Stimulated activated CD8-positive, alpha-beta memory T cell treated with anti-CD3 and anti-CD28 coated beads, Interleukin-12 subunit alpha, Interleukin-12 subunit beta, amount 100 ng/mL, for 4 hours (primary cell): ENCODE measurements at regions not wholly inside any gene's neighbourhood (a gene's known extent, or its start where the extent isn't known, plus 50 kb on each side); places are given as distances from the start of the nearest gene placed in this dataset.
"Not testable (repeated sequence)": the region's sequence is repeated elsewhere in the genome, so short reads cannot be mapped to it uniquely, and the experiment has no call there.

Experiments used
- DNase-seq: peaks from one replicate; pipeline ENCODE4 v3.0.0-alpha.2; 2020; ENCODE audit warnings: low read depth

DNA sequence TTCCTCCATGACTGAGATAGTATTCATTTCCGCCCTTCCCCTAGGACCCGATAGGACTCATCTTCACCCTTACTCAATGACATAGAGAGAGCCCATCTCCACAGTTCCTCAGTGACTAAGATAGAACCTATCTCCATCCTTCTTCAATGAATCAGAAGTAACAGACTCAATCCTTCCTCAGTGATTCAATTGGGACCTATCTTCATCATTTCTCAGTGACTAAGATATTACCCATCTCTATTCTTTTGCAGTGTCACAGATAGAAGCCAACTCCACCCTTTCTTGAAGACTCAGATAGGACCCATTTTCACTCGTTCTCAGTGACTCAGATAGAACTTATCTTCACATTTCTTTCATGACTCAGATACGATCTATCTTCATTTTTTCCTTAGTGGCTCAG, 164.6 kb downstream of the FBXO4 start:
- DNase-seq, result no peak

DNA sequence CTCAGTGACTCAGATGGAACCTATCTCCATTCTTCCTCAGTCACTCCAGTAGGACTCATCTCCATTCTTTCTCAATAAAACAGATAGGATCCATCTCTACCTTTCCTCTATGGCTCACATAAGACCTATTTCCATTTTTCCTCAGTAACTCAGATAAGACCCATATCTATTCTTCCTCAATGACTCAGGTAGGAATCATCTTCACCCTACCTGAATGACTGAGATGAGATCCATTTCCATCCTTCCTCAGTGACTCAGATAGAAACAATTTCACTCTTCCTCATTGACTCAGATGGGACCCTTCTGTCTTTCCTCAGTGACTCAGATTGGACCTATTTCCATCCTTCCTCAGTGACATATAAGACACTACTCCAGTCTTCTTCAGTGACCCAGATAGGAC, 165.1 kb downstream of the FBXO4 start:
- no peak for DNase-seq

DNA sequence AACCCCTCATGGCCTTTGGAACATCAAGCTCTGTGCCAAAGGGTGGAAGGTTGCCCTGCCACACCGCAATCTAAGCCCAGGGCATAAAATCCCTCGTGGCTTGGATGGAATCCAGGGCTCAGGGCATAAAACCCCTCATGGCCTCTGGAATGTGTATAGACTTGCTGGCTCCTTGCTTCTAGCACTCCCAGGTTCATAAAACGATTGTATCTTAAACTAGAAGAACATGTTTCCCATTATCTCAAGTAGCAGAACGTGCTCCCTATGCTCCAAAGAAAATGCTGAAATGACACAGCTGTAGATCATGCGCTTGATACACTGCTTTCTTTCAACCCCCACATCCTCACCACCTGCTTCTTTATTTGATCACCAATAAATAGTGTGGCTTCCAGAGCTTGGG, 174.8 kb downstream of the FBXO4 start:
- DNase-seq, result not testable (repeated sequence)

DNA sequence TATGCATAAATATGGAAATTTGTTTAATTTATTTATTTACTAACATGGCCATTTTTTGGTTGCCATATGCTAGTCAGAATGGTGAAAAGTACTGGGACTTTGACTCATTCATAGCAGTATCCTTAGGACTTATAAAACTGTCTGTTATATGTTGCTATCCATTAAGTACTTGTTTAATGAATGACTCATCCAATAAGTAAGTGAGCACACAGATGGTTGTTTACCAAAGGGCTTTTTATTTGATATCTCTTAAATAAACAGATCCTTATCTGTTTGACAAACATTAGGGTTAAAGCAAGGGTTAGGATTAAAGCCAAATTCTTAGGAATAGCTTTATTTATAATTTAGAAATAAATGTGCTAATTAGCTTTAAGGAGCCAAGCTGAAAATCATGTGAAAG, 183.4 kb downstream of the FBXO4 start:
- no peak for DNase-seq

DNA sequence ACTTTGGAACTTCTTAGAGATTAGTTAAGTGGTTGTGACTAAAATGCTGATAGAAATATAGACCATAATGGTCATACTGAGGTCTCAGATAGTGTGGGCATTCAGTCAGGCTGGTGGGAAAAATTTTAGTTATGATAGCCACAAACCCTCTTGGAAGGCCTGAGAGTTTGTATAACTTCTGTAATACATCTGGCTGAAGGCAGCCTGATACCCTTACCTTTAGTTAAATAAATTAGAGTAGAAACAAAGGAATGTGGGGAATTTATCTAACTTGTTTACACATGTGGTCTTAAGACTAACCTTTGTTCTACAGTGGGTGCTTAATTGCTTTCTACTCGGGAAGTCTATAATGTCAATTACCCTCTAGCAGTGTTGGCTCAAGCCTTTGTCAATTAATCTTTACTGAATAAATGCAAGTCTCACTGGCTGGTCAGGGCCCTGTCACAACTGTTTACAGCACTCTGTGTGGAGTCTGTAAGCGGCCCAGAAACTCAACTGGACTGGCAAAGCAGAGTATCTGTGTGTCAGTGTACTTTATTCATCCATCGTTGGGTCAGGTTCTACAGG, 184.0 kb downstream of the FBXO4 start:
- DNase-seq, result no peak

DNA sequence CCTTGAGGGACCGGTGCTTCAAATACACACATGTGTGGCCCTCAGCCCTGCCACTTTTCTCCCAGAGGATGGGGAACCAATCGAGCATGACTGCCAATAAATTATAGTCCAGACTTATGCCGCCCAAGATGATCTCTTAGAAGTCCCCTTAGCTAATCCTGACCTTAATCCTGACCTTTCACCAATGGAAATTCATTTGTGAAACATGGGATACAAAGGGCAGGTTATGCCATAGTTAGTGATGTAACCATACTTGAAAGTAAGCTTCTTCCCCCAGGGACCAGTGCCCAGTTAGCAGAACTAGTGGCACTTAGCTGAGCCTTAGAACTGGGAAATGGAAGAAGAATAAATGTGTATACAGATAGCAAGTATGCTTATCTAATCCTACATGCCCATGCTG, 190.6 kb downstream of the FBXO4 start:
- DNase-seq, result not testable (repeated sequence)

DNA sequence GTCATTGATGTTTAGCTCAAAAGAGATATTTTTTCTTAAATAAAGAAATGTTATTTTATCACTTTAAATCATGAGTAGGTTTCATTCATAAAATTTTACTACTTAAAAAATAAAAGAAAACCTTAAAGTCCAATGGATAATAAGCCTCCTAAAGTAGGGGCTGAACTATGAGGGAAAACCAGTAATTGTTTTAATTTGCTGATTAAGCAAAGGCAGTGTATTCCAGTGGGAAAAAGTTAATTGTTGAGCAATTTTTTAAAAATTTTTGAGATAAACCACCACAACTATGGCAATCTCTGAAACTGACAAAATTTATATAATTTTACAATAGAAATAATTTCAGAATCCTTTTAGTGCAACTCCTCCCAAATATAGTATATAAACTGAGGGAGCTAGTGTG, 195.0 kb downstream of the FBXO4 start:
- DNase-seq, result no peak

DNA sequence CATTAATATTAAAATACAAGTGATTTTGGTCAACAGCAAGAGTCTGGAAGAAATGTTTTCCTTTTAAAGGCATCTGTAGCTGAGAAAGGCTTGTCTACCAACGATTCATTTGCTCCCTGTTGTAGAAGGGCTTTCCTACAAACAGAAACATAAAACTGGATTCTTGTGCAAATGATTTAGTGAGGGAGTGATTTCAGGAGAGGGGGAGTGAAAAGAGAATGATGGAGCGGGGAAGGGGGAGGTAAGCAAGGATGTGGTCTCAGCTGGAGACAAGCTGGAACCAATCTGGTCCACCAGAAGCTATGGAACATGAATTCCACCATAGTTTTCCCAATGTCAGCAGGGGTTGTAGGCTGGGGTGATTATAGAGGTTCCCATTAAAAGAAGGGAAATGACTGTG, 196.3 kb downstream of the FBXO4 start:
- DNase-seq, result no peak

DNA sequence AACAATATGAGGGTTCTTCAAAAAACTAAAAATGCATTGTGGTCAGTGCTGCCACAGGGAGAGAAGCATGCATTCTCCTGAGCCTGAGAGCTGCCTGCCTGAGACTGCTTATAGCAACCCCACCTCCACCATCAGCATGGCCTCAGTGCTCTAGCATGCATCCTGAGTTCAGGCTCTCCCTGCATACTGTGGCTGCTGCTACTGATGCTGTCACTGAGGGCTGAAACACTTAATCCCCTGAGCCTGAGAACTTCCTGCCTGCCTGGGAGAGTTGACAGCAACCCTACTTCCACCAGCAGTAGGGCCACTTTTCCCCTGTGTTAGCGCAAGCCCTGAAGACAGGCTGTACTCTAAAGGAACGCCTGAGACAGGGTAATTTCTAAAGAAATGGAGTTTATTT, 206.0 kb downstream of the FBXO4 start:
- DNase-seq, result no peak

DNA sequence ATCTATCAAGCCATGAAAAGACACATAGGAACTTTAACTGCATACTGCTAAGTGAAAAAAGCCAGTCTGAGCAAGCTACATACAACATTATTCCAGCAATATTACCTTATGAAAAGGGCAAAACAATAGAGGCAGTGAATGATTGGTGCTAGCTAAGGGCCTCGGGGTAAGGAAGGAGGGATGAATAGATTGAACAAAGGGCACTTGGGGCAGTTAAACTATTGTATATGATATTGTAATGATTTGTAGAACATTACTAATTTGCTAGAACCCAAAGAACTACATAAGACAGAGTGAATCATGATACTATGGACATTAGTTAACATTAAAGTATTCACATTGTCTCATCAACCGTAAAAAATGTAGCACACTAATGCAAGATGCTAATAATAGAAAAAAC, 218.3 kb downstream of the FBXO4 start:
- DNase-seq, result no peak

DNA sequence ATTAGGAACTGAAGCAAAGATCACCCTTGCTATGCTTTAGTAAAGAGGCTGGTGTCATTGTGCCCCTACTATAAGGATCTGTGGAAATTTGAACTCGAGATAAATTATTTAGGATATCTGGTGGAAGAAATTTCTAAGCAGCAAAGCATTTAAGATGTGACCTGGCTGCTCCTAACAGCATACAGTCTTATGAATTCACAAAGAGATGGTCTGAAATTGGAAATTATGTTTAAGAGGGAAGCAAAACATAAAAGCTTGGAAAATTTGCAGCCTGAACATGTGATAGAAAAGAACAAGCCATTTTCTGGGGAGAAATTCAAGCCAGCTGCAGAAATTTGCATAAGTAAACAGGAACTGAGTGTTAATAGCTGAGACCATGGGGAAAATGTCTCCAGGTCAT, 223.7 kb downstream of the FBXO4 start:
- DNase-seq, result no peak

DNA sequence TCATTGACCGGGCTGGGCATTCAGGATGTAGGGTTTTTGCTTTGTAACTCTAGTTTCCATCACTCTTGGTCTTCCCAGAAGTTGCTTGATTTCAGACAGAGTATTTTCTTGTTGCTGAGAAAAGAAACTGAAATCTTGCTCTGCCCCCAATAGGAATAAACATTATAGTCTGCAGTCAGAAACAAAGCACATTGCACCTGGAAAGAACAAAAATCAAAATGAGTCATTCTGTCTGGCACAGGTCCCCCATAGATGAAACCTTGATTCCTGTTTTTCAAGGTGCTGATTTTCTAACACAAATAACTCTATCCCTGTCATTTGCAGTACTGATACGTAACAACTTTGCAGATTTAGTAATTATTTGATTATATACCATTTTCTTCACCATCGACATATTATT, 232.1 kb downstream of the FBXO4 start:
- DNase-seq, result no peak

DNA sequence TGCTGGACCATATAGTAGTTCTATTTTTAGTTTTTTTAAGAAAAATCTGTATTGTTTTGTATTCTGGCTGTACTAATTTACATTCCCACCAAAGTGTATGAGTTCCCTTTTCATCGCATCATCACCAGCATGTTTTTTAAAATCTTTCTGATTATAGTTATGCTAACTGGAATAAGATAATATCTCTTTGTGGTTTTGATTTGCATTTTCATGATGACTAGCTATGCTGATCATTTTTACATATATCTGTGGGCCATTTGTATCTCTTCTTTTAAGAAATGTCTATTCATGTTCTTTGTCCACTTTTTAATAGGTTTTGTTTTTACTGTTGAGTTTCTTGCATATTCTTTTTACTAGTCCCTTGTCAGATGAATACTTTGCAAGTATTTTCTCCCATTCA, 238.0 kb downstream of the FBXO4 start:
- DNase-seq, result no peak

DNA sequence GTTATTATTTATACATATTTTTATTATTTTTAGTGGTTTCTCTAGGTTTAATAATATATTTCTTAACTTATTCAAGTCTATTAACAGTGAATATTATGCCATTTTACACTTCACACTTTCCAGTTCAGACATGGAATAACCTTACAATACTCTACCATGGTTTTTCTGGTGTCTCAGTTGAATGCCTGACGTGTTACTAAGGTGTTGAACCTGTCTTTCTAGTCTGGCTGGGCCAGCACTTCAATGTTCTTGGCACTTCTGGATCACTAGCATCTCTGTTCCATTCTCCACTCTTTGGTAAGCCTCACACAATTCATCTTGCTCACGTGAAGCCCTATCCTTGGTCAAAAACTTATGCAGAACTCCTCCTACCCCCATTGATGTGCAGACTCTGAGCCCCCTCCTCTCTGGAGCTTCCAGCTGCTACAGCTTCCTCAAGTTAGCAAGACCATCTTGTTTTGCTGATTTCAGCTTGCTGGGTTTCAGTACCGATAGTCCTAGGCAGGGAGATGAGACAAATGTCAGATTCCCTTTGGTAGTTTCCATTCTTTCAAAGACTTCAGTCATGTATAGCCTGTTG, 243.1 kb downstream of the FBXO4 start:
- no peak for DNase-seq

DNA sequence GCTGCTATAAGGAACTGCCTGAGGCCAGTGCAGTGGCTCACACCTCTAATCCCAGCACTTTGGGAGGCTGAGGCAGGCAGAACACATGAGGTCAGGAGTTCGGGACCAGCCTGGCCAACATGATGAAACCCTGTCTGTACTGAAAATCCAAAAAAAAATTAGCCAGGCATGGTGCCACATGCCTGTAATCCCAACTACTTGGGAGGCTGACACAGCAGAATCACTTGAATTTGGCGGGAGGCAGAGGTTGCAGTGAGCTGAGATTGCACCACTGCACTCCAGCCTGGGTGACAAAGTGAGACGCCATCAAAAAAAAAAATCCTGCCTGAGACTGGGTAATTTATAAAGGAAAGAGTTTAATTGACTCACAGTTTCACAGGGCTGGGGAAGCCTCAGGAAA, 247.1 kb upstream of the GHR start:
- DNase-seq, result not testable (repeated sequence)

DNA sequence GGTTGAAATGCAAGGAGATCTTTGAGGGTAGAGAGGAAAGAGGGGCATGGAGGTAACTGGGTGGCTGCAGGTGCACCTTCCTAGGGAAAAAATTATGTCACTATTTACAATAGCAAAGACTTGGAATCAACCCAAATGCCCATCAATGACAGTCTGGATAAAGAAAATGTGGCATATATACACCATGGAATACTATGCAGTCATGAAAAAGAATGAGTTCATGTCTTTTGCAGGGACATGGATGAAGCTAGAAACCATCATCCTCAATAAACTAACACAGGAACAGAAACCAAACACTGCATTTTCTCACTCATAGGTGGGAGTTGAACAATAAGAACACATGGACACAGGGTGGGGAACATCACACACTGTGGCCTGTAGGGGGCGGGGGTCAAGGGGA, 243.4 kb upstream of the GHR start:
- not testable (repeated sequence) for DNase-seq

DNA sequence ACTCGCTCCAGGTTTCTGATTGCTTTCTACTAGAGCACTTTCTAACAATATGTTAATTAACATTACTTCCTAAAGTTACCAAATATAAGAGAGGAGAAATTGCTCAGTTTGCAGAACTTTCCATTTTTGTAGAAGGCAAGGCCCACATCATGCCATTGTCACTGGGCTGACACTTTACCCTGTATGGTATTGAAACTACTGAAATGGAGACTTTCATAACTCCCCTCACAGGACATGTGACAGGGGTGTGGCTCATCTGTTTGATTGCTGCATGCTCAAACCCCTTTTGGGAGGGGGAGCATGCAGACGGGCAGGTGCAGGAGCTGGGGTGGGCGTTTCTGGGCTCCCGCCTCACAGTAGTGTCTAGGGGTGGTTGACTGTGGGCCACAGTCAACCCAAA, 206.3 kb upstream of the GHR start:
- no peak for DNase-seq

DNA sequence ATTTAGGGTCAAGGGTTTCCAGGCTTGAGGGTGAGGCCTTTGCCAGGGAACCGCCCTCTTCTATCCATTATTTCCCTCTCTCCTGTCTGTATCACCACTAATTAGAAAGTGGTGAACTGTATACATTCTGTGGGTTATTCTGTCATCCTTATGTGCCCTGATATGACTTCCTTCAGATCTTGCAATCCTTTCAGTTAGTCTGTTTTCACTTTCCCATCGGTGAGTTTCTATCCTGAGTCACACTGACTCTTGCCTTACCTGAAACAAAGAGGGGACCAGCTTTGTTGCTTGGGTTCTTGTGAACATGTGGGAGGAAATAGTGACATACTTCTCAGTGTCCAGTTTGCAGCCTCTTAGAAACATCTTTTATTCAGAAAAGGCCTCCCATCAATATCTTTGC, 205.4 kb upstream of the GHR start:
- no peak for DNase-seq

DNA sequence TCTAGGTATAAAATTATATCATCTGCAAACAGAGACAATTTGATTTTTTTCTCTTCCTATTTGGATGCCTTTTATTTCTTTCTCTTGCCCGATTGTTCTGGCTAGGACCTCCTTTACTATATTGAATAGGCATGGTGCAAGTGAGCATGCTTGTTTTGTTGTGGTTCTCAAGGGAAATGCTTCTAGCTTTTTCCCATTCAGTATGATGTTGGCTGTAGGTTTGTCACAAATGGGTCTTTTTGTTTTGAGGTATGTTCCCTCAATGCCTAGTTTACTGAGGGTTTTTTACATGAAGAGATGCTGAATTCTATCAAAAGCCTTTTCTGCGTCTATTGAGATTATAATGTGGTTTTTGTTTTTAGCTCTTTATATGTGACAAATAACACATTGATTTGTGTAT, 198.2 kb upstream of the GHR start:
- no peak for DNase-seq

DNA sequence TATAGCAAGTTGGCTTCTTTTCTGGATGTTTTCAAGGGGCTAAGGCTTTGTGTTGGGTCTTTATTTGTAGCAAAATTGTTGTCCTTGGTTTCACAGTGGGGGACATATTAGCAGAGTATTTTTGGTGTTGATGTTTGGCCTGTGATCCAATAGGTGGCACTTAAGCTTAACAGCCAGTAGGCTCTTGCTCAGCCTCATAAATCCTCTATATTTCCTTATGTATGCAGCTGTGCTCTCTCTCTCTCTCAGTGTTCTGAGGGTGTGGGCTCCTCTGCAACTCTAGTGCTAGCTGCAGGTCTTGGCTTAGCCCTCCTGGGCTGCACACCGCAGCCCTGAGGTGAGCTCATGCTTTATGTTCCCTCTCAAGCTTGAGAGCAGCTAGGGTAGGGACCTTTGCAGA, 195.0 kb upstream of the GHR start:
- DNase-seq, result no peak

DNA sequence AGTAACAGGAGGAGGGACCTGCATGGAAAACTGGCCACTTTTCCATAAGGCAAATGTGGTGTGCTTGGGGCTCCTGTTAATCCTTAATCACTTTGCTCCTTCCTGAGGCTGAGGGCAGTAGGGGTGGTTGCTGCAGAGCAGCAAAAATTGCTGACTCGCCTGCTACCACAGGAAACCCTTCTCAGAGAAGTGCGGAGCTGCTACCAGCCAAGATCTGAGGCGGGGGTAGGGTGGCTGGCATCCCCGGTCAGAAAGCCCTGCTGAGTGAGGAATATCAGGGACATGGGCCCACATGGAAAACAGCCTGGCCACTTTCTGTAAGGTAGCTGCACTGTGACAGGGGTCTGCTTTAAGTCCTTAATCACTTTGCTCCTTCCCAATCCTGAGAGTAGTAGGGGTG, 192.4 kb upstream of the GHR start:
- DNase-seq, result no peak

DNA sequence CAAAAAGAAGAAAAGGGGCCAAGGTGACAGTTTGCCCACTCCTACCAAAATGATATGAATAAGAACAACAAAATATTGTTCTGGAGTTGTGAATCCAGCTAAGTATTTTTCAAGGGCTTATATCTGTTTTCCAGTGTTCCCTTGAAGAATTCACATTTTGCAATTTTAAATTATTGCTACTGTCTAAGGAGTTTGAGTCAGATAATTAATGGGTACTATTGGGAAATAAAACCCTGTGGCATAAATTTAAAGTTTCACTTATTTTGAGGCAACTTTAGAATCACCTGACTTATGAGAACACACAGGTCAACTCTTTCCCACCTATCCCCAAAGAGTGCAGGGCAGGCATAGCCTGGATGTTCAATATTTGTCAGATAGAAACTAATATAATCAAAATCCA, 188.0 kb upstream of the GHR start:
- no peak for DNase-seq

DNA sequence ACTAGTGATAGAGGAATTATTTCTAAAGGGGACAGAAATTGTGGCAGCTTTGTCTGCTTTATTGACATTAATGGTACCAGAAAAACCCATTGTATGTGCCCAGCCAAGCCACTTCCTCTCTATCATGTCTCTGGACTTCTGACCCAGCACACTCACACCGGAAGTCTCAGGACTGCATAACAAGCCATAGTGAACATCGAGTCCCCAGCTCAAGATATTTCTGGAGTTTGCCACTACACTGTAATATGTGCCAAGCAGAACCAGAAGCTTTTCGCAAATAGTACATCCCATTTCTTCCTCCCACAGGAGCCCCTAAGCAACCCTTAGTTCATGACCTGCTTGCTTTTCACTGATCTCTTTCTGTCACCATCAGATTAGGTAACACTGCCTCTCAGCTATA, 187.4 kb upstream of the GHR start:
- DNase-seq, result no peak

DNA sequence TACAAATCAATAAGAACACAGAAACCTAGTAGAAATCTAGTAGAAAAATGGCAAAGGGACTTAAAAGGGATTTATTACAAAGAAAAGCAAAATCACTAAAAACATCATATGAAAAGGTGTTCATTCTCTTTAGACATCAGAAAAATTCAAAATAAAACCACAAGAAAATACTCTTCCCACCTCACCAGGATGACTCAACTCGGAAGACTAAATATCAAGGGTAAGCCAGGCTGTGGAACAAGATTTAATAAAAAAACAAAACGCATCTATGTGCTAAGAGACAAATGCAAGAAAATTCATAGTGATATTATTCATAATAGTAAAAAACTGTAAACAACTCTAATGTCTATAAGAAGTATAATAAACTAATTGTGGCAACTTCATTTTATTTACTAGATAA, 181.6 kb upstream of the GHR start:
- DNase-seq, result no peak

DNA sequence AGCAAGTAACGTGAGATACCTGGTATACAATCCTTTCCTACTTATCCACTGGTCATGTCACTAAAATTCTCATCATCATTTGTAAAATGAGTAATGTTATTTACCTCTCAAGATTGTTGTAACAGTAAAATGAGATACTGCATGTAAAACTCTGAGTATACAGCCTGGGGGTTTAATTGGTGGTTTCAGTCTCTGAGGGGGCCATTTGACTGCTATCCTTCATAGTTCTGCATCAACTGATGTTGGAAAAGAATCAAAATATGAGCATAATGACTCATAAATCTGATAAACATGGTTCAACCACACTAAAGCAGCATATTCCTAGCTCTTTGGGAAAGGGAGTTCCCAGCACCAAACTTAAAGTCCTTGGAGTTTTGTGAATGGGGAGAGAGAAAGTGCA, 181.0 kb upstream of the GHR start:
- DNase-seq, result no peak
